ENCODE measurements at regions not wholly inside any gene's neighbourhood (a gene's known extent, or its start where the extent isn't known, plus 50 kb on each side); places are given as distances from the start of the nearest gene placed in this dataset.

DNA sequence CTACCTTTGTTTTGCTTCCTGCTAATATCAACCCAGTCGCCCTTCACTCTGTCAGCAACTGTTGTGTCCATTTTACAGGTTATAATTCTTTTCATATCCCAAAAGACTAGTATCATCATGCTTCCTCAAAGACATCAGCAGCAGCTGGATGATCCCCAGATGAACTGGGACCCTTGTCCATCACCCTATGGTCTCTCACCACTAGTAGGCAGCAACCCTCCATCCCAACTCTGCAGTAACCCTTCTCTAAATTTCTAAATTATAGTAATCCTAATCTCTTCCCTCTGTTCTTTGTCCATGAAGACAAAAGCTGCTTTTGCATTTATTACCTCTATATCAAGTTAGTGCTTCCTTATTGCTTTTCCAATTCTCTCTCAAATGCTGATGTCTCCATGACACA is 1025.8 kb downstream of the FAM181B start:
- Histone ChIP-seq H3K9ac (ENCODE audit: low read depth, low read length) (no peak overlapping the region), H3K4ac (ENCODE audit: low read depth, low read length) (no peak overlapping the region), H2AK5ac (ENCODE audit: low read depth, low read length) (no peak overlapping the region), H3K9me1 (ENCODE audit: insufficient read depth, low read length) (no peaks in the 10 kb centered on the region), H3K4me1 (ENCODE audit: control insufficient read depth, insufficient read depth, low read length) (no peaks in the 10 kb centered on the region), H2BK15ac (ENCODE audit: low read depth, low read length) (no peak overlapping the region), H3K27ac (ENCODE audit: insufficient read depth, low read length) (no peak overlapping the region), H3K36me3 (ENCODE audit: control insufficient read depth, insufficient read depth, low read length) (no peaks in the 10 kb centered on the region), H3K23ac (ENCODE audit: low read depth, low read length) (no peak overlapping the region), H2AFZ (replicated peaks; ENCODE audit: low read length, poor library complexity) (no peak overlapping the region), H2BK5ac (ENCODE audit: low read depth, low read length, poor library complexity, severe bottlenecking) (no peak overlapping the region), H4K20me1 (ENCODE audit: insufficient read depth, low read length) (no peaks in the 10 kb centered on the region), H3K56ac (ENCODE audit: extremely low read depth, insufficient read depth, low read length) (no peak overlapping the region), H2BK120ac (ENCODE audit: low read depth, low read length) (no peak overlapping the region), H3K18ac (ENCODE audit: low read depth, low read length) (no peak overlapping the region), H3K14ac (replicated peaks; ENCODE audit: low read depth, low read length) (no peak overlapping the region), H4K8ac (ENCODE audit: low read depth in 2 of 2, low read length in 2 of 2) (no peak overlapping the region), H3K79me1 (ENCODE audit: low read depth in 1 of 2, low read length in 2 of 2) (no peaks in the 10 kb centered on the region), H4K5ac (ENCODE audit: low read depth, low read length) (no peak overlapping the region), H2BK20ac (ENCODE audit: low read depth, low read length) (no peak overlapping the region), H4K91ac (ENCODE audit: insufficient read depth, low read depth, low read length) (no peak overlapping the region), H3K4me3 (ENCODE audit: insufficient read depth, low read depth, low read length) (no peak overlapping the region), H3K27me3 (ENCODE audit: control insufficient read depth, insufficient read depth, low read length) (no peaks in the 10 kb centered on the region), H3K4me2 (ENCODE audit: low read depth, low read length) (no peak overlapping the region), H3K9me3 (ENCODE audit: control insufficient read depth, insufficient read depth, low read length) (0 out of 2 replicates have a peak, but pooled peaks cover 2% of the 10 kb centered on the region), H2AK9ac (replicated peaks; ENCODE audit: low read depth, low read length, poor library complexity) (no peak overlapping the region)
- TF ChIP-seq, protein P1, sequence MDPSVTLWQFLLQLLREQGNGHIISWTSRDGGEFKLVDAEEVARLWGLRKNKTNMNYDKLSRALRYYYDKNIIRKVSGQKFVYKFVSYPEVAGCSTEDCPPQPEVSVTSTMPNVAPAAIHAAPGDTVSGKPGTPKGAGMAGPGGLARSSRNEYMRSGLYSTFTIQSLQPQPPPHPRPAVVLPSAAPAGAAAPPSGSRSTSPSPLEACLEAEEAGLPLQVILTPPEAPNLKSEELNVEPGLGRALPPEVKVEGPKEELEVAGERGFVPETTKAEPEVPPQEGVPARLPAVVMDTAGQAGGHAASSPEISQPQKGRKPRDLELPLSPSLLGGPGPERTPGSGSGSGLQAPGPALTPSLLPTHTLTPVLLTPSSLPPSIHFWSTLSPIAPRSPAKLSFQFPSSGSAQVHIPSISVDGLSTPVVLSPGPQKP (IDR thresholded peaks at IDR 0.05; ENCODE audit: borderline replicate concordance, low read depth, low read length), result no peak
- TF ChIP-seq CHD1 (IDR thresholded peaks at IDR 0.05; ENCODE audit: low read depth, low read length), result no peak
- TF ChIP-seq, protein P2, sequence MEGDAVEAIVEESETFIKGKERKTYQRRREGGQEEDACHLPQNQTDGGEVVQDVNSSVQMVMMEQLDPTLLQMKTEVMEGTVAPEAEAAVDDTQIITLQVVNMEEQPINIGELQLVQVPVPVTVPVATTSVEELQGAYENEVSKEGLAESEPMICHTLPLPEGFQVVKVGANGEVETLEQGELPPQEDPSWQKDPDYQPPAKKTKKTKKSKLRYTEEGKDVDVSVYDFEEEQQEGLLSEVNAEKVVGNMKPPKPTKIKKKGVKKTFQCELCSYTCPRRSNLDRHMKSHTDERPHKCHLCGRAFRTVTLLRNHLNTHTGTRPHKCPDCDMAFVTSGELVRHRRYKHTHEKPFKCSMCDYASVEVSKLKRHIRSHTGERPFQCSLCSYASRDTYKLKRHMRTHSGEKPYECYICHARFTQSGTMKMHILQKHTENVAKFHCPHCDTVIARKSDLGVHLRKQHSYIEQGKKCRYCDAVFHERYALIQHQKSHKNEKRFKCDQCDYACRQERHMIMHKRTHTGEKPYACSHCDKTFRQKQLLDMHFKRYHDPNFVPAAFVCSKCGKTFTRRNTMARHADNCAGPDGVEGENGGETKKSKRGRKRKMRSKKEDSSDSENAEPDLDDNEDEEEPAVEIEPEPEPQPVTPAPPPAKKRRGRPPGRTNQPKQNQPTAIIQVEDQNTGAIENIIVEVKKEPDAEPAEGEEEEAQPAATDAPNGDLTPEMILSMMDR (conservative IDR thresholded peaks at IDR 0.05; ENCODE audit: low read depth, low read length), result no peak
- TF ChIP-seq MAFK (IDR thresholded peaks at IDR 0.05; ENCODE audit: low read depth, low read length), result no peak
- TF ChIP-seq RAD21 (IDR thresholded peaks at IDR 0.05; ENCODE audit: low read length), result no peak
- no peak for TF ChIP-seq BHLHE40 (IDR thresholded peaks at IDR 0.05; ENCODE audit: low read depth, low read length)
- TF ChIP-seq POLR2A (IDR thresholded peaks at IDR 0.05; ENCODE audit: low read depth, low read length), result no peak
- no peak for TF ChIP-seq SMC3 (IDR thresholded peaks at IDR 0.05; ENCODE audit: low read depth, low read length)
- TF ChIP-seq RCOR1 (IDR thresholded peaks at IDR 0.05; ENCODE audit: insufficient replicate concordance, low read length), result no peak
- TF ChIP-seq, protein P3, sequence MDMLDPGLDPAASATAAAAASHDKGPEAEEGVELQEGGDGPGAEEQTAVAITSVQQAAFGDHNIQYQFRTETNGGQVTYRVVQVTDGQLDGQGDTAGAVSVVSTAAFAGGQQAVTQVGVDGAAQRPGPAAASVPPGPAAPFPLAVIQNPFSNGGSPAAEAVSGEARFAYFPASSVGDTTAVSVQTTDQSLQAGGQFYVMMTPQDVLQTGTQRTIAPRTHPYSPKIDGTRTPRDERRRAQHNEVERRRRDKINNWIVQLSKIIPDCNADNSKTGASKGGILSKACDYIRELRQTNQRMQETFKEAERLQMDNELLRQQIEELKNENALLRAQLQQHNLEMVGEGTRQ (IDR thresholded peaks at IDR 0.05; ENCODE audit: low read depth, low read length), result no peak
- no peak for TF ChIP-seq RFX5 (IDR thresholded peaks at IDR 0.05; ENCODE audit: low read depth, low read length)
- TF ChIP-seq NFE2L2 (IDR thresholded peaks at IDR 0.05; ENCODE audit: low read depth, low read length), result no peak
- TF ChIP-seq FOS (IDR thresholded peaks at IDR 0.05; ENCODE audit: low read depth, low read length), result no peak
- TF ChIP-seq CEBPB (IDR thresholded peaks at IDR 0.05; ENCODE audit: low read depth, low read length), result no peak
- no peak for TF ChIP-seq MAZ (IDR thresholded peaks at IDR 0.05; ENCODE audit: borderline replicate concordance, low read depth, low read length)
- TF ChIP-seq MXI1 (IDR thresholded peaks at IDR 0.05; ENCODE audit: borderline replicate concordance, low read depth, low read length), result no peak
- no peak for DNase-seq
- WGBS, 2 experiments (ENCODE audit: extremely low coverage in 2 of 2, insufficient read length in 1 of 2), result 17% methylated on average over 1 of the region's 1 CpG; no CpG with 5 or more reads in 1 of the 2 experiments
- in situ Hi-C loops (cut with MboI; ENCODE audit: low sequenced_read_pairs), result no loop called here
- ChIA-PET CTCF (no interaction called here), POLR2A (ENCODE audit: unreplicated experiment) (no interaction called here)
- intact Hi-C loops (cut with micrococcal nuclease), result no loop called here
- dilution Hi-C loops (cut with HindIII; ENCODE audit: low sequenced_read_pairs, unreplicated experiment), result no loop called here
- BruUV-seq (replicated peaks), result no TSS peak
- ATAC-seq (ENCODE audit: low read depth), result no peak
